ENCODE measurements at regions not wholly inside any gene's neighbourhood (a gene's known extent, or its start where the extent isn't known, plus 50 kb on each side); places are given as distances from the start of the nearest gene placed in this dataset.

DNA sequence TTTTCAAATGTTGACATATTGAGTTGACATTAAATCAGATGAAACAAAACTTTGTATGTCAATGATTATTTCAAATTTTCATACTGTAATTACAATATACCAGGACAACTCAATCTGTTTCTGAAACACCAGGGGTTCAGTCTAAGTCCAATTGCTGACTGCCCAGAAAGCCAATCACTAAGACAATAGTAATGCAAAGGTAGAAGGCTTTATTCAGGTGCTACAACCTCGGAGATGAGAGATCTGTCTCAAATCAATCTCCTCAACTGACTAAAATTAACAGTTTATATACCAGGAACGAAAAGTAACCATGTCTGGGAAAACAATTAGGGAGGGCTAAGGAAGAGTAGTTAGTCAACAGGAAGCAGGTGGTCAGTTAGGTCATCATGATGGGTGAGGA, 1400.4 kb downstream of the SUCLG1 start:
- Histone ChIP-seq H3K4me1 (replicated peaks in 1 of 2; ENCODE audit: control insufficient read depth in 2 of 2, insufficient read depth in 2 of 2, low read length in 2 of 2) (no peaks in the 10 kb centered on the region), H3K36me3 (ENCODE audit: control insufficient read depth, insufficient read depth, low read length) (no peaks in the 10 kb centered on the region), H2AFZ (ENCODE audit: low read depth, low read length) (no peak overlapping the region), H3K9me1 (ENCODE audit: control insufficient read depth, insufficient read depth, low read length) (no peaks in the 10 kb centered on the region), H3K27me3 (ENCODE audit: control insufficient read depth in 2 of 2, insufficient read depth in 2 of 2, low read length in 2 of 2) (no peaks in the 10 kb centered on the region), H3K27ac (ENCODE audit: extremely low read depth, low read depth, low read length) (no peak overlapping the region), H3K4me2 (ENCODE audit: insufficient read depth, low read length) (no peak overlapping the region), H3K9me3 (replicated peaks; ENCODE audit: control insufficient read depth, insufficient read depth, low read depth, low read length) (no peaks in the 10 kb centered on the region; the same call in 1 of the 2 replicates), H3K9ac (ENCODE audit: insufficient read depth in 1 of 2, low read depth in 2 of 2, low read length in 2 of 2) (no peak overlapping the region), H3K79me2 (ENCODE audit: control insufficient read depth, insufficient read depth, low read length) (no peaks in the 10 kb centered on the region), H4K20me1 (replicated peaks; ENCODE audit: control insufficient read depth, insufficient read depth, low read length) (no peaks in the 10 kb centered on the region), H3K4me3 (no peak overlapping the region)
- 0% methylated on average over 2 of the region's 2 CpGs for WGBS (ENCODE audit: insufficient coverage, low coverage, missing lambda C conversion rate)
- BruUV-seq (replicated peaks) = no TSS peak
- DNase-seq (ENCODE audit: extremely low read depth in 1 of 4, low spot score in 3 of 4) (no peak), FAIRE-seq (no peak), ATAC-seq (no peak)
- intact Hi-C loops (cut with micrococcal nuclease) (no loop called here), in situ Hi-C loops (cut with MboI) (no loop called here)
- CTCF ChIA-PET (ENCODE audit: low intra/inter-chr PET ratio) = no interaction called here
- POLR2A ChIA-PET = no interaction called here
- no peak for TF ChIP-seq ZNF77 (CRISPR knock-in tag; IDR thresholded peaks at IDR 0.05)
- no peak for TF ChIP-seq MEF2A (IDR thresholded peaks at IDR 0.05; ENCODE audit: control insufficient read depth, low read depth, low read length)
- TF ChIP-seq LARP7 (IDR thresholded peaks at IDR 0.05) = no peak
- no peak for TF ChIP-seq KLF6 (CRISPR knock-in tag; IDR thresholded peaks at IDR 0.05; ENCODE audit: borderline replicate concordance)
- TF ChIP-seq NR2C1 (IDR thresholded peaks at IDR 0.05) = no peak
- no peak for TF ChIP-seq NR2C1 (tag; IDR thresholded peaks at IDR 0.05)
- TF ChIP-seq ZNF217 (CRISPR knock-in tag; IDR thresholded peaks at IDR 0.05) = no peak
- no peak for TF ChIP-seq KAT2B (IDR thresholded peaks at IDR 0.05; ENCODE audit: low read depth, low read length)

GRCh38 chr2:83055376-83056010, 1403.6 kb downstream of the SUCLG1 start:
- Histone ChIP-seq H4K20me1 (replicated peaks; ENCODE audit: control insufficient read depth, insufficient read depth, low read length) (no peaks in the 10 kb centered on the region), H3K9ac (ENCODE audit: insufficient read depth in 1 of 2, low read depth in 2 of 2, low read length in 2 of 2) (no peak overlapping the region), H3K4me3 (no peak overlapping the region), H3K9me1 (ENCODE audit: control insufficient read depth, insufficient read depth, low read length) (no peaks in the 10 kb centered on the region), H2AFZ (ENCODE audit: low read depth, low read length) (no peak overlapping the region), H3K36me3 (ENCODE audit: control insufficient read depth, insufficient read depth, low read length) (no peaks in the 10 kb centered on the region), H3K4me1 (replicated peaks in 1 of 2; ENCODE audit: control insufficient read depth in 2 of 2, insufficient read depth in 2 of 2, low read length in 2 of 2) (no peaks in the 10 kb centered on the region), H3K27me3 (ENCODE audit: control insufficient read depth in 2 of 2, insufficient read depth in 2 of 2, low read length in 2 of 2) (no peaks in the 10 kb centered on the region), H3K4me2 (ENCODE audit: insufficient read depth, low read length) (no peak overlapping the region), H3K79me2 (ENCODE audit: control insufficient read depth, insufficient read depth, low read length) (no peaks in the 10 kb centered on the region), H3K9me3 (replicated peaks; ENCODE audit: control insufficient read depth, insufficient read depth, low read depth, low read length) (no peaks in the 10 kb centered on the region), H3K27ac (ENCODE audit: extremely low read depth, low read depth, low read length) (no peak overlapping the region)
- ChIA-PET CTCF (ENCODE audit: low intra/inter-chr PET ratio) (no interaction called here), POLR2A (no interaction called here)
- no peak for TF ChIP-seq PRPF4 (IDR thresholded peaks at IDR 0.05; ENCODE audit: insufficient read depth, low read depth, low read length, poor library complexity, severe bottlenecking)
- TF ChIP-seq TCF3 (CRISPR knock-in tag; IDR thresholded peaks at IDR 0.05) = no peak
- TF ChIP-seq RFX5 (IDR thresholded peaks at IDR 0.05; ENCODE audit: low read depth, low read length) = no peak
- TF ChIP-seq BRD4 (IDR thresholded peaks at IDR 0.05) = no peak
- no peak for TF ChIP-seq SIRT6 (IDR thresholded peaks at IDR 0.05; ENCODE audit: low read depth, low read length)
- TF ChIP-seq UBTF (IDR thresholded peaks at IDR 0.05; ENCODE audit: borderline replicate concordance in 1 of 2, low read depth in 2 of 2, low read length in 2 of 2) = no peak
- in situ Hi-C loops (cut with MboI) (no loop called here), intact Hi-C loops (cut with micrococcal nuclease) (no loop called here)
- FAIRE-seq = no peak
- no peak for DNase-seq (ENCODE audit: extremely low read depth in 1 of 4, low spot score in 3 of 4)
- BruUV-seq (replicated peaks) = no TSS peak
- WGBS (ENCODE audit: insufficient coverage, low coverage, missing lambda C conversion rate) = 0% methylated on average over 1 of the region's 1 CpG
- ATAC-seq = no peak
